ENCODE measurements at regions not wholly inside any gene's neighbourhood (a gene's known extent, or its start where the extent isn't known, plus 50 kb on each side); places are given as distances from the start of the nearest gene placed in this dataset.

GRCh38 chr4:45751877-45752530, 371.9 kb downstream of the GABRG1 start:
- DNase-seq = no peak
- Histone ChIP-seq H3K4me3 (no peak overlapping the region), H3K4me1 (ENCODE audit: insufficient read depth) (no peaks in the 10 kb centered on the region), H3K27me3 (no peaks in the 10 kb centered on the region), H3K36me3 (no peaks in the 10 kb centered on the region), H3K9me3 (no peaks in the 10 kb centered on the region), H3K27ac (no peak overlapping the region)
- intact Hi-C loops (cut with DNase I) = no loop called here
- TF ChIP-seq EP300 (IDR thresholded peaks at IDR 0.05) (no peak), POLR2A (IDR thresholded peaks at IDR 0.05) (no peak), CTCF (IDR thresholded peaks at IDR 0.05) (no peak)
- 32 to 52% (median 43%) methylated on average over 4 of the region's 4 CpGs for WGBS, 3 donors

GRCh38 chr4:45750721-45751120, 373.1 kb downstream of the GABRG1 start:
- Histone ChIP-seq H3K4me3 (no peak overlapping the region), H3K27me3 (no peaks in the 10 kb centered on the region), H3K4me1 (ENCODE audit: insufficient read depth) (no peaks in the 10 kb centered on the region), H3K27ac (no peak overlapping the region), H3K9me3 (no peaks in the 10 kb centered on the region), H3K36me3 (no peaks in the 10 kb centered on the region)
- DNase-seq = no peak
- intact Hi-C loops (cut with DNase I) = no loop called here
- TF ChIP-seq POLR2A (IDR thresholded peaks at IDR 0.05) = no peak
- TF ChIP-seq CTCF (IDR thresholded peaks at IDR 0.05) = no peak
- TF ChIP-seq EP300 (IDR thresholded peaks at IDR 0.05) = no peak
- 40 to 48% (median 46%) methylated on average over 2 of the region's 2 CpGs for WGBS, 3 donors

GRCh38 chr4:45745741-45746140, 378.1 kb downstream of the GABRG1 start:
- 88 to 96% (median 90%) methylated on average over 3 of the region's 3 CpGs for WGBS, 3 donors
- no peak overlapping the region for H3K27ac ChIP-seq
- DNase-seq = no peak
- no peak overlapping the region for H3K4me3 ChIP-seq
- intact Hi-C loops (cut with DNase I) = no loop called here
- no peaks in the 10 kb centered on the region for H3K9me3 ChIP-seq
- H3K36me3 ChIP-seq = no peaks in the 10 kb centered on the region
- no peaks in the 10 kb centered on the region for H3K27me3 ChIP-seq
- TF ChIP-seq CTCF (IDR thresholded peaks at IDR 0.05) (no peak), POLR2A (IDR thresholded peaks at IDR 0.05) (no peak), EP300 (IDR thresholded peaks at IDR 0.05) (no peak)
- H3K4me1 ChIP-seq (ENCODE audit: insufficient read depth) = no peaks in the 10 kb centered on the region

GRCh38 chr4:45741897-45742296, 382.0 kb downstream of the GABRG1 start:
- 71 to 85% (median 73%) methylated on average over 1 of the region's 1 CpG for WGBS, 3 donors
- Histone ChIP-seq H3K36me3 (no peaks in the 10 kb centered on the region), H3K4me3 (no peak overlapping the region), H3K4me1 (ENCODE audit: insufficient read depth) (no peaks in the 10 kb centered on the region), H3K9me3 (no peaks in the 10 kb centered on the region), H3K27me3 (no peaks in the 10 kb centered on the region), H3K27ac (no peak overlapping the region)
- intact Hi-C loops (cut with DNase I) = no loop called here
- DNase-seq = no peak
- no peak for TF ChIP-seq CTCF (IDR thresholded peaks at IDR 0.05)
- TF ChIP-seq EP300 (IDR thresholded peaks at IDR 0.05) = no peak
- TF ChIP-seq POLR2A (IDR thresholded peaks at IDR 0.05) = no peak
